Neuronal stem cell (in vitro differentiated cells): ENCODE measurements at regions not wholly inside any gene's neighbourhood (a gene's known extent, or its start where the extent isn't known, plus 50 kb on each side); places are given as distances from the start of the nearest gene placed in this dataset.

Experiments
- DNase-seq: peaks from one replicate; pipeline ENCODE4 v3.0.0-alpha.2; 2013; ENCODE audit warnings: low spot score
- H2AFZ ChIP-seq: one replicate; pipeline ENCODE4 v1.6.1; 2013; ENCODE audit warnings: mild to moderate bottlenecking, low read length, inconsistent platforms
- H2AK5ac ChIP-seq: 2 replicates; pipeline ENCODE4 v1.6.1; 2013; ENCODE audit warnings: low read depth, mild to moderate bottlenecking, inconsistent platforms, low read length, moderate library complexity, mixed read lengths
- H2BK120ac ChIP-seq: 2 replicates; pipeline ENCODE4 v1.6.1; 2013; ENCODE audit warnings: low read depth, mild to moderate bottlenecking, inconsistent platforms, low read length, moderate library complexity, mixed read lengths
- H2BK12ac ChIP-seq: one replicate; pipeline ENCODE4 v1.6.1; 2013; ENCODE audit warnings: low read length, inconsistent platforms
- H2BK15ac ChIP-seq: 2 replicates; pipeline ENCODE4 v1.6.1; 2013; ENCODE audit warnings: mild to moderate bottlenecking, low read length, inconsistent platforms, mixed read lengths
- H2BK5ac ChIP-seq: one replicate; pipeline ENCODE4 v1.6.1; 2013; ENCODE audit warnings: inconsistent platforms, mild to moderate bottlenecking, low read length, moderate library complexity
- H3K14ac ChIP-seq: one replicate; pipeline ENCODE4 v1.6.1; 2013; ENCODE audit warnings: low read length, inconsistent platforms
- H3K18ac ChIP-seq: 2 replicates; pipeline ENCODE4 v1.6.1; 2013; ENCODE audit warnings: low read length, inconsistent platforms
- H3K23ac ChIP-seq: 2 replicates; pipeline ENCODE4 v1.6.1; 2013; ENCODE audit warnings: low read depth, mild to moderate bottlenecking, mixed read lengths, low read length, inconsistent platforms; ENCODE audit not compliant: poor library complexity
- H3K27ac ChIP-seq: replicated peaks from 3 replicates; pipeline ENCODE4 v1.5.1; 2013; ENCODE audit warnings: low read length, inconsistent platforms
- H3K27me3 ChIP-seq, 3 experiments: 2 replicates each; pipeline ENCODE4 v1.6.1; 2013; ENCODE audit warnings: low read length in 3 of 3, mild to moderate bottlenecking in 2 of 3, inconsistent platforms in 1 of 3, low read depth in 1 of 3, mixed read lengths in 1 of 3, moderate library complexity in 1 of 3; ENCODE audit not compliant: control insufficient read depth in 3 of 3, insufficient read depth in 3 of 3
- H3K36me3 ChIP-seq, 2 donors: replicated peaks in 1 of 2; 2 replicates each; pipeline ENCODE4 v1.6.1; 2013; ENCODE audit warnings: low read length in 2 of 2; ENCODE audit not compliant: control insufficient read depth in 2 of 2, insufficient read depth in 2 of 2
- H3K4ac ChIP-seq: 2 replicates; pipeline ENCODE4 v1.6.1; 2013; ENCODE audit warnings: inconsistent platforms, mild to moderate bottlenecking, low read length, moderate library complexity
- H3K4me1 ChIP-seq, 2 donors: 1 replicate in 1 of 2; 2 replicates in 1 of 2; pipeline ENCODE4 v1.6.1; 2013; ENCODE audit warnings: low read length in 2 of 2, low read depth in 1 of 2; ENCODE audit not compliant: control insufficient read depth in 2 of 2, insufficient read depth in 1 of 2
- H3K4me2 ChIP-seq: one replicate; pipeline ENCODE4 v1.6.1; 2013; ENCODE audit warnings: mild to moderate bottlenecking, low read length, inconsistent platforms; ENCODE audit not compliant: insufficient read depth, poor library complexity, severe bottlenecking
- H3K4me3 ChIP-seq, 2 donors: 2 replicates each; pipeline ENCODE4 v1.5.1; 2013; ENCODE audit warnings: low read length in 2 of 2, mild to moderate bottlenecking in 2 of 2, inconsistent platforms in 1 of 2, moderate library complexity in 1 of 2
- H3K79me1 ChIP-seq: one replicate; pipeline ENCODE4 v1.6.1; 2013; ENCODE audit warnings: low read depth, mild to moderate bottlenecking, inconsistent platforms, low read length, moderate library complexity
- H3K9ac ChIP-seq: one replicate; pipeline ENCODE4 v1.6.1; 2013; ENCODE audit warnings: mild to moderate bottlenecking, low read depth, low read length, inconsistent platforms; ENCODE audit not compliant: poor library complexity
- H3K9me3 ChIP-seq, 2 donors: replicated peaks in 1 of 2; 2 replicates each; pipeline versions ENCODE3 to v1.6.1; 2013; ENCODE audit warnings: low read length in 2 of 2, mild to moderate bottlenecking in 2 of 2, inconsistent platforms in 1 of 2, low read depth in 1 of 2, mixed read lengths in 1 of 2, moderate library complexity in 1 of 2; ENCODE audit not compliant: control insufficient read depth in 2 of 2, insufficient read depth in 1 of 2
- H4K8ac ChIP-seq: one replicate; pipeline ENCODE4 v1.6.1; 2013; ENCODE audit warnings: low read depth, mild to moderate bottlenecking, inconsistent platforms, low read length, moderate library complexity
- H4K91ac ChIP-seq: one replicate; pipeline ENCODE4 v1.6.1; 2013; ENCODE audit warnings: low read length, low read depth, mild to moderate bottlenecking, inconsistent platforms; ENCODE audit not compliant: poor library complexity
- WGBS, 2 donors: extraction: QIAGEN DNeasy Blood & Tissue Kit; methylation state at CpG; one replicate each; pipeline ENCODE4 v1.1.7; 2013; ENCODE audit warnings: missing lambda C conversion rate in 2 of 2, mixed read lengths in 1 of 2; ENCODE audit not compliant: insufficient read length in 2 of 2, insufficient replicate concordance in 1 of 2; ENCODE audit errors: extremely low coverage in 2 of 2; 5-methylcytosine and 5-hydroxymethylcytosine counted together

GRCh38 chr12:97758194-97758501 is 295.5 kb downstream of the RMST start:
- H3K4me2 ChIP-seq = no peak overlapping the region
- no peak overlapping the region for H3K4me3 ChIP-seq
- no peak overlapping the region for H3K18ac ChIP-seq
- H2BK120ac ChIP-seq = no peak overlapping the region
- H3K9me3 ChIP-seq = peaks cover 0 to 1% of the 10 kb centered on the region in 2 donors
- no peak overlapping the region for H2BK15ac ChIP-seq
- no peaks in the 10 kb centered on the region for H3K36me3 ChIP-seq
- H2BK5ac ChIP-seq = no peak overlapping the region
- no peaks in the 10 kb centered on the region for H3K79me1 ChIP-seq
- H3K27ac ChIP-seq = no peak overlapping the region
- H3K14ac ChIP-seq = no peak overlapping the region
- no CpG with 5 or more reads among the region's 1 CpG for WGBS, 2 donors
- no peak overlapping the region for H4K8ac ChIP-seq
- H3K4me1 ChIP-seq = peaks cover 0 to 2% of the 10 kb centered on the region in 2 donors
- DNase-seq = no peak
- no peak overlapping the region for H3K4ac ChIP-seq
- no peaks in the 10 kb centered on the region for H3K27me3 ChIP-seq
- H4K91ac ChIP-seq = no peak overlapping the region
- no peak overlapping the region for H3K23ac ChIP-seq
- H2AK5ac ChIP-seq = no peak overlapping the region
- no peak overlapping the region for H2AFZ ChIP-seq
- no peak overlapping the region for H3K9ac ChIP-seq
- H2BK12ac ChIP-seq = no peak overlapping the region

DNA sequence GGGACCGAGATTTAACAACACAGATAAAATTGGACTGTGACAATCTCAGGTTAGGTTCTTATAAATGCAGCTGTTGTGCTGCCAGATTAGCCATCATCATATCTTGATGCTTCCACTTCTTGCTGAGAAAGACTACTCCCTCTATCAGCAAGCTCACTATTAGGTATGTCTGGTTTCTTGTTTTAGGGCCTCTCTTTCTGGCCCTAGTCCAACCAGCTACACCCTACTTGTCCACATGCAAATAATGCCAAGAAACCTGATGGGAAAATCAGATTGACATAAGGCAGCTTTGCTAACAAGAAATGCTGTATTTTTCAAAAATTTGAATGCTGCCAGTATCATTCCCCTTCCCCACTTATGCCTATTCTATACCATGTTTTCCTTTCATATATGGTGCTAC is 296.0 kb downstream of the RMST start:
- Histone ChIP-seq H2BK12ac (no peak overlapping the region), H4K91ac (no peak overlapping the region), H3K36me3 (no peaks in the 10 kb centered on the region), H3K4me3 (no peak overlapping the region), H3K27ac (no peak overlapping the region), H3K27me3 (no peaks in the 10 kb centered on the region), H3K4me1 (peaks cover 0 to 2% of the 10 kb centered on the region in 2 donors), H2AFZ (no peak overlapping the region), H4K8ac (no peak overlapping the region), H2BK120ac (no peak overlapping the region), H2BK15ac (no peak overlapping the region), H3K9ac (no peak overlapping the region), H3K14ac (no peak overlapping the region), H2AK5ac (no peak overlapping the region), H2BK5ac (no peak overlapping the region), H3K4ac (no peak overlapping the region), H3K4me2 (no peak overlapping the region), H3K18ac (no peak overlapping the region), H3K79me1 (no peaks in the 10 kb centered on the region), H3K23ac (no peak overlapping the region), H3K9me3 (peaks cover 0 to 1% of the 10 kb centered on the region in 2 donors)
- DNase-seq = no peak
- WGBS, 2 donors = no CpG with 5 or more reads among the region's 1 CpG

- Histone ChIP-seq H4K91ac (no peak overlapping the region), H3K14ac (no peak overlapping the region), H3K27me3 (no peaks in the 10 kb centered on the region), H3K23ac (no peak overlapping the region), H2BK12ac (no peak overlapping the region), H3K4me2 (no peak overlapping the region), H4K8ac (no peak overlapping the region), H3K18ac (no peak overlapping the region), H3K79me1 (no peaks in the 10 kb centered on the region), H2BK15ac (no peak overlapping the region), H2BK5ac (no peak overlapping the region), H2AFZ (no peak overlapping the region), H3K4ac (no peak overlapping the region), H3K27ac (no peak overlapping the region), H3K36me3 (no peaks in the 10 kb centered on the region), H3K9ac (no peak overlapping the region), H3K4me3 (no peak overlapping the region), H2AK5ac (no peak overlapping the region), H3K9me3 (peaks cover 0 to 1% of the 10 kb centered on the region in 2 donors), H2BK120ac (no peak overlapping the region), H3K4me1 (peaks cover 0 to 2% of the 10 kb centered on the region in 2 donors)
- DNase-seq = no peak
- no CpG with 5 or more reads among the region's 3 CpGs for WGBS, 2 donors
Measured at GRCh38 chr12:97760601-97761000, 298.0 kb downstream of the RMST start.

GRCh38 chr12:97763113-97763512 is 300.5 kb downstream of the RMST start:
- no peak overlapping the region for H3K4me2 ChIP-seq
- no peak for DNase-seq
- no peak overlapping the region for H4K8ac ChIP-seq
- no peaks in the 10 kb centered on the region for H3K4me1 ChIP-seq
- H3K4ac ChIP-seq = no peak overlapping the region
- H3K23ac ChIP-seq = no peak overlapping the region
- no peak overlapping the region for H3K18ac ChIP-seq
- H3K79me1 ChIP-seq = no peaks in the 10 kb centered on the region
- H2BK120ac ChIP-seq = no peak overlapping the region
- H2AFZ ChIP-seq = no peak overlapping the region
- no peak overlapping the region for H3K14ac ChIP-seq
- H3K36me3 ChIP-seq = no peaks in the 10 kb centered on the region
- no peak overlapping the region for H3K9ac ChIP-seq
- H3K9me3 ChIP-seq = peaks cover 0 to 1% of the 10 kb centered on the region in 2 donors
- no peaks in the 10 kb centered on the region for H3K27me3 ChIP-seq
- H3K4me3 ChIP-seq = no peak overlapping the region
- H3K27ac ChIP-seq = no peak overlapping the region
- WGBS, 2 donors = no CpG with 5 or more reads among the region's 6 CpGs
- no peak overlapping the region for H2BK12ac ChIP-seq
- no peak overlapping the region for H2BK15ac ChIP-seq
- no peak overlapping the region for H2AK5ac ChIP-seq
- H2BK5ac ChIP-seq = no peak overlapping the region
- no peak overlapping the region for H4K91ac ChIP-seq
